NCI-H446 (cell line): ENCODE measurements at regions not wholly inside any gene's neighbourhood (a gene's known extent, or its start where the extent isn't known, plus 50 kb on each side); places are given as distances from the start of the nearest gene placed in this dataset.
"Not testable (repeated sequence)": the region's sequence is repeated elsewhere in the genome, so short reads cannot be mapped to it uniquely, and the experiment has no call there.

ENCODE experiments used
- DNase-seq, 2 experiments: peaks; one replicate each; lab custom pipeline; 2025; lab: John Stamatoyannopoulos, UW

- no peak for DNase-seq
Observed at GRCh38 chr11:134866981-134867675, 455.1 kb upstream of the B3GAT1 start.

- no peak for DNase-seq
Observed at GRCh38 chr11:134866215-134866614, 454.2 kb upstream of the B3GAT1 start.

- DNase-seq = no peak
Observed at GRCh38 chr11:134864968-134865305, 452.9 kb upstream of the B3GAT1 start.

GRCh38 chr11:134864233-134864967 is 452.4 kb upstream of the B3GAT1 start:
- no peak for DNase-seq

- DNase-seq = no peak
Observed at GRCh38 chr11:134863294-134863693, 451.3 kb upstream of the B3GAT1 start.

GRCh38 chr11:134862587-134863195 is 450.6 kb upstream of the B3GAT1 start:
- no peak for DNase-seq

- no peak for DNase-seq
Observed at GRCh38 chr11:134862105-134862502, 450.1 kb upstream of the B3GAT1 start.

GRCh38 chr11:134861490-134862104 is 449.6 kb upstream of the B3GAT1 start:
- no peak for DNase-seq

GRCh38 chr11:134858783-134859480 is 446.9 kb upstream of the B3GAT1 start:
- DNase-seq = no peak

GRCh38 chr11:134857035-134857434 is 445.0 kb upstream of the B3GAT1 start:
- no peak for DNase-seq

GRCh38 chr11:134856056-134856971 is 444.3 kb upstream of the B3GAT1 start:
- no peak for DNase-seq

GRCh38 chr11:134853992-134854991 is 442.2 kb upstream of the B3GAT1 start:
- DNase-seq = no peak

GRCh38 chr11:134851503-134852224 is 439.6 kb upstream of the B3GAT1 start:
- not testable (repeated sequence) for DNase-seq

- DNase-seq = no peak
Observed at GRCh38 chr11:134850566-134850965, 438.5 kb upstream of the B3GAT1 start.

GRCh38 chr11:134849833-134850232 is 437.8 kb upstream of the B3GAT1 start:
- DNase-seq = no peak

GRCh38 chr11:134847083-134847715 is 435.2 kb upstream of the B3GAT1 start:
- no peak for DNase-seq

- no peak for DNase-seq
Observed at GRCh38 chr11:134846328-134847082, 434.5 kb upstream of the B3GAT1 start.
